A549 (cell line): ENCODE measurements at regions not wholly inside any gene's neighbourhood (a gene's known extent, or its start where the extent isn't known, plus 50 kb on each side); places are given as distances from the start of the nearest gene placed in this dataset.

Experiments used
- ATAC-seq, 2 experiments: fragments of 200-7000 bp in 1 of 2; fragments of >200 bp in 1 of 2; cut with Nextera tagmentation in 1 of 2; cut with Tn5 transposase in 1 of 2; 3 replicates each; pipeline versions ENCODE4 v1.8.0 to v1.9.1; 2018 to 2020; ENCODE audit warnings: mild to moderate bottlenecking in 1 of 2, moderate library complexity in 1 of 2
- CTCF ChIA-PET: fragments of 300-600 bp; sonication (Branson Sonifier 250); formaldehyde crosslinking; extraction: SDS; loops from one replicate; lab custom pipeline; 2021; ENCODE audit warnings: antibody characterized with exemption, inconsistent platforms; lab: Yijun Ruan, JAX
- POLR2A ChIA-PET: fragments of 350-600 bp; formaldehyde crosslinking; extraction: SDS; loops from one replicate; lab custom pipeline; 2021; ENCODE audit warnings: antibody characterized with exemption, inconsistent platforms; lab: Yijun Ruan, JAX
- DNase-seq, 2 experiments: peaks; one replicate each; pipeline versions ENCODE4 v3.0.0 to v3.0.0-alpha.2; 2011 to 2016; ENCODE audit warnings: low read depth in 1 of 2, low spot score in 1 of 2
- FAIRE-seq: peaks from 2 replicates; lab custom pipeline; 2011; peaks lifted over from hg19 to GRCh38; lab: Jason Lieb, UNC
- H3K27ac ChIP-seq, 2 experiments: fragments of >200 bp; sonication (Bioruptor Twin); formaldehyde crosslinking; 3 replicates each; pipeline ENCODE4 v1.5.1; 2016 to 2017
- H3K4me1 ChIP-seq: fragments of >200 bp; sonication (Bioruptor Twin); formaldehyde crosslinking; 3 replicates; pipeline ENCODE4 v1.6.1; 2016
- H3K4me2 ChIP-seq: fragments of >200 bp; sonication (Bioruptor Twin); formaldehyde crosslinking; 3 replicates; pipeline ENCODE4 v1.6.1; 2016
- H3K4me3 ChIP-seq: fragments of >200 bp; sonication (Bioruptor Twin); formaldehyde crosslinking; 3 replicates; pipeline ENCODE4 v1.5.1; 2016
- H3K9me3 ChIP-seq: fragments of >200 bp; sonication (Bioruptor Twin); formaldehyde crosslinking; 3 replicates; pipeline ENCODE4 v1.6.1; 2016
- CBX2 ChIP-seq: fragments of 200-600 bp; sonication (generic); IDR thresholded peaks from 2 replicates; pipeline ENCODE4 v1.6.1; 2016; ENCODE audit warnings: low read depth, mild to moderate bottlenecking, borderline replicate concordance
- CBX8 ChIP-seq: fragments of 200-600 bp; sonication (generic); IDR thresholded peaks from 2 replicates; pipeline ENCODE4 v1.6.1; 2016
- CHD2 ChIP-seq: fragments of 150-350 bp; IDR thresholded peaks from 2 replicates; pipeline ENCODE4 v1.6.1; 2014; ENCODE audit warnings: low read length; ENCODE audit not compliant: partially characterized antibody
- CHD4 ChIP-seq: fragments of 200-600 bp; sonication (generic); IDR thresholded peaks from 2 replicates; pipeline ENCODE4 v1.6.1; 2016; ENCODE audit warnings: antibody characterized with exemption, mild to moderate bottlenecking, borderline replicate concordance
- E2F6 ChIP-seq: IDR thresholded peaks from 2 replicates; pipeline ENCODE4 v1.6.1; 2012; ENCODE audit warnings: low read depth, borderline replicate concordance
- EHF ChIP-seq: fragments of 250-450 bp; sonication (Bioruptor Pico); IDR thresholded peaks from 2 replicates; pipeline ENCODE4 v1.5.0; 2020; ENCODE audit warnings: mild to moderate bottlenecking
- EP300 ChIP-seq, 2 experiments: fragments of >200 bp; sonication (Bioruptor Twin); formaldehyde crosslinking; IDR thresholded peaks; 2 replicates in 1 of 2; 3 replicates in 1 of 2; pipeline ENCODE4 v1.6.1; 2016 to 2017
- ESRRA ChIP-seq: fragments of 150-350 bp; IDR thresholded peaks from 2 replicates; pipeline ENCODE4 v1.6.1; 2014; ENCODE audit warnings: mild to moderate bottlenecking, low read length, borderline replicate concordance
- FOSL2 ChIP-seq, 2 experiments: fragments of 450-650 bp in 1 of 2; fragments of >200 bp in 1 of 2; sonication (Bioruptor Twin) in 1 of 2; formaldehyde crosslinking; IDR thresholded peaks; 2 replicates each; pipeline versions ENCODE4 v1.5.0 to v1.6.1; 2016 to 2020; ENCODE audit warnings: mild to moderate bottlenecking in 1 of 2, moderate library complexity in 1 of 2
- FOXS1 ChIP-seq: fragments of 250-450 bp; sonication (Bioruptor Pico); IDR thresholded peaks from 2 replicates; pipeline ENCODE4 v1.5.0; 2020; ENCODE audit warnings: mild to moderate bottlenecking, moderate library complexity
- HMGXB4 ChIP-seq: fragments of 250-450 bp; sonication (Bioruptor Pico); IDR thresholded peaks from 2 replicates; pipeline ENCODE4 v1.5.0; 2021; ENCODE audit warnings: mild to moderate bottlenecking, moderate library complexity, borderline replicate concordance
- HOXA7 ChIP-seq: fragments of 250-450 bp; sonication (Bioruptor Pico); IDR thresholded peaks from 2 replicates; pipeline ENCODE4 v1.5.0; 2020; ENCODE audit warnings: mild to moderate bottlenecking, moderate library complexity
- HOXB13 ChIP-seq: fragments of 250-450 bp; sonication (Bioruptor Pico); IDR thresholded peaks from 2 replicates; pipeline ENCODE4 v1.5.0; 2020; ENCODE audit warnings: low read depth, mild to moderate bottlenecking, moderate library complexity
- KDM1A ChIP-seq: fragments of 200-600 bp; sonication (generic); IDR thresholded peaks from 2 replicates; pipeline ENCODE4 v1.6.1; 2016; ENCODE audit warnings: low read depth, mild to moderate bottlenecking
- MAFK ChIP-seq: fragments of 450-650 bp; IDR thresholded peaks from 2 replicates; pipeline ENCODE4 v1.6.1; 2014; ENCODE audit not compliant: partially characterized antibody
- MAZ ChIP-seq: fragments of 150-350 bp; IDR thresholded peaks from 2 replicates; pipeline ENCODE4 v1.6.1; 2014; ENCODE audit warnings: antibody characterized with exemption, low read depth, low read length, borderline replicate concordance
- MYC ChIP-seq: IDR thresholded peaks from 2 replicates; pipeline ENCODE4 v1.6.1; 2012; ENCODE audit warnings: mild to moderate bottlenecking, inconsistent platforms, low read length, improper control_type of control experiment, borderline replicate concordance
- NFE2L2 ChIP-seq: fragments of 150-350 bp; conservative IDR thresholded peaks from 2 replicates; pipeline ENCODE4 v1.6.1; 2014; ENCODE audit warnings: low read length
- NPAS2 ChIP-seq: fragments of 250-450 bp; sonication (Bioruptor Pico); IDR thresholded peaks from 2 replicates; pipeline ENCODE4 v1.8.0; 2022; ENCODE audit warnings: mild to moderate bottlenecking, moderate library complexity, borderline replicate concordance
- POLR2AphosphoS2 ChIP-seq: conservative IDR thresholded peaks from 2 replicates; pipeline ENCODE4 v1.6.1; 2012; ENCODE audit warnings: low read length, improper control_type of control experiment, inconsistent platforms
- RCOR1 ChIP-seq: fragments of 150-350 bp; IDR thresholded peaks from 2 replicates; pipeline ENCODE4 v1.6.1; 2014; ENCODE audit warnings: antibody characterized with exemption, low read length, low read depth
- RFX5 ChIP-seq: fragments of 450-650 bp; IDR thresholded peaks from 2 replicates; pipeline ENCODE4 v1.7.1; 2014; ENCODE audit warnings: antibody characterized with exemption, mild to moderate bottlenecking, moderate library complexity
- RNF2 ChIP-seq: fragments of 200-600 bp; sonication (generic); IDR thresholded peaks from 2 replicates; pipeline ENCODE4 v1.6.1; 2016; ENCODE audit warnings: low read depth, mild to moderate bottlenecking, antibody characterized with exemption, moderate library complexity, borderline replicate concordance
- SREBF2 ChIP-seq: fragments of 450-650 bp; IDR thresholded peaks from 2 replicates; pipeline ENCODE4 v1.6.1; 2014; ENCODE audit warnings: mild to moderate bottlenecking, moderate library complexity
- TFCP2L1 ChIP-seq: fragments of 250-450 bp; sonication (Bioruptor Pico); IDR thresholded peaks from 2 replicates; pipeline ENCODE4 v1.5.0; 2021; ENCODE audit warnings: mild to moderate bottlenecking
- WGBS: methylation state at CpG from one replicate; pipeline ENCODE4 v1.1.6; 2017; ENCODE audit errors: missing lambda C conversion rate; 5-methylcytosine and 5-hydroxymethylcytosine counted together

- no peaks in the 10 kb centered on the region for H3K4me1 ChIP-seq
- ChIA-PET POLR2A (no interaction called here), CTCF (no interaction called here)
- no peak overlapping the region for H3K4me2 ChIP-seq
- H3K27ac ChIP-seq = no peak overlapping the region
- TF ChIP-seq HOXB13 (CRISPR knock-in tag) (no peak), CBX2 (no peak), POLR2AphosphoS2 (no peak), CHD2 (no peak), MAZ (no peak), CHD4 (no peak), MAFK (no peak), RFX5 (no peak), NPAS2 (CRISPR knock-in tag) (no peak), ESRRA (no peak), EHF (CRISPR knock-in tag) (no peak), CBX8 (no peak), RCOR1 (no peak), NFE2L2 (no peak)
- H3K9me3 ChIP-seq = no peaks in the 10 kb centered on the region
- WGBS = 0% methylated on average over 1 of the region's 1 CpG
- DNase-seq = no peak
- no peak for ATAC-seq
- no peak overlapping the region for H3K4me3 ChIP-seq
- FAIRE-seq = no peak
These were observed 233.3 kb downstream of the KCNA4 start for GRCh38 chr11:29783506-29783905.

DNA sequence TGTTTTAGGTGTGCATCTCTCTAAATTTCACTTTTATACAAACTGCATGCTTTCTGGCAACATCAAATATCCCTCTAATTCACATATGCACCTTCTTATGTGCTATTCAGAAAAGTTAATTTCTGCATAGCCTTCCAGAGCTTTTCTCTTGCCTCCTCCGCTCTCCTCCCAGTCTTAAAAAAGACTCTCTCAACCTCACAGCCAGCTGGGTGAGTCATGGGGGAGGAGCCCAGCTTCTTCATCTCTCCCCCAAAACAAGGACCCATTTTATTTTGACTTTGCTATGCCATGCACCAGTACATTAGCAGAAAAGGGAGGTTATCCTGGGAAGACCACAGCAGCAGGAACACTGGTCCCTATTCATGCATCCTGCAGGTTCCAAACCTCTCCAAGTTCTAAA, 234.4 kb downstream of the KCNA4 start:
- ChIA-PET CTCF (no interaction called here), POLR2A (no interaction called here)
- TF ChIP-seq FOSL2 (IDR thresholded peaks at IDR 0.05) = no peak
- TF ChIP-seq FOSL2 (CRISPR knock-in tag; IDR thresholded peaks at IDR 0.05) = no peak
- no peak for TF ChIP-seq RNF2
- TF ChIP-seq EP300 (IDR thresholded peaks at IDR 0.05) = no peak
- no peak for TF ChIP-seq E2F6
- no peak for TF ChIP-seq CHD2
- TF ChIP-seq HOXB13 (CRISPR knock-in tag) = no peak
- TF ChIP-seq TFCP2L1 (CRISPR knock-in tag) = no peak
- DNase-seq = no peak
- WGBS = 25% methylated on average over 1 of the region's 1 CpG
- Histone ChIP-seq H3K4me2 (no peak overlapping the region), H3K9me3 (no peaks in the 10 kb centered on the region), H3K27ac (no peak overlapping the region), H3K4me3 (no peak overlapping the region), H3K4me1 (no peaks in the 10 kb centered on the region)
- no peak for FAIRE-seq
- no peak for ATAC-seq

DNA sequence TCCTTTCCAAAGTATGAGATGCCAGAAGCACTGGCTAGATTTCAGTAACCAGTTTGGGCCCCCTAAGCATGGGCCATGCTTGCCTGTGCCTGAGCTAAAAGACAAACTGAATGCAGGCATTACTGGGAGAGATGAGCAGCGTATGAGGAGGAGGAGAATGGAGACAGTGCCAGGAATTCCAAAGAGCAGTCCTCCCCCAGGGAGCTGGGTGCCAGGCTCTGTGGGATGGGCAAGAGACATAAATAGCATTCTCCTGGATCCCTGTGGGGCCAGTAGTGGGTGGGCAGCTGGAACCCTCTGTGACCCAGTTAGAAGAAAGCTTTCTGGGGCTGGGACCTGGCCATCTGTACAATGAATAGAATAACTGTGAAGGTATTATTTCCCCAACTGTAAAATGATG, 235.6 kb downstream of the KCNA4 start:
- FAIRE-seq (no peak), DNase-seq (no peak), ATAC-seq (no peak)
- no peaks in the 10 kb centered on the region for H3K9me3 ChIP-seq
- CTCF ChIA-PET = no interaction called here
- H3K4me3 ChIP-seq = no peak overlapping the region
- H3K4me1 ChIP-seq = no peaks in the 10 kb centered on the region
- TF ChIP-seq KDM1A (no peak), MYC (no peak), CBX2 (no peak), FOSL2 (IDR thresholded peaks at IDR 0.05) (no peak), FOSL2 (CRISPR knock-in tag; IDR thresholded peaks at IDR 0.05) (no peak), SREBF2 (no peak), FOXS1 (no peak), HMGXB4 (CRISPR knock-in tag) (no peak), MAZ (no peak), HOXA7 (CRISPR knock-in tag) (no peak)
- H3K27ac ChIP-seq = no peak overlapping the region
- H3K4me2 ChIP-seq = no peak overlapping the region
- WGBS = 6% methylated on average over 1 of the region's 1 CpG
- POLR2A ChIA-PET = no interaction called here
